ENCODE measurements at regions not wholly inside any gene's neighbourhood (a gene's known extent, or its start where the extent isn't known, plus 50 kb on each side); places are given as distances from the start of the nearest gene placed in this dataset.

GRCh38 chr5:68074048-68074632, 141.4 kb upstream of the PIK3R1 start:
- DNase-seq = no peak
- H3K9me3 ChIP-seq = no peaks in the 10 kb centered on the region
- intact Hi-C loops (cut with DNase I) = no loop called here
- no peaks in the 10 kb centered on the region for H3K4me1 ChIP-seq
- H3K36me3 ChIP-seq = no peaks in the 10 kb centered on the region
- H3K4me3 ChIP-seq = no peak overlapping the region
- H3K27ac ChIP-seq = no peak overlapping the region
- no peak overlapping the region for H3K9ac ChIP-seq (ENCODE audit: low read depth in 2 of 2, low read length in 2 of 2)
- TF ChIP-seq CTCF (IDR thresholded peaks at IDR 0.05) = no peak
- no peaks in the 10 kb centered on the region for H3K27me3 ChIP-seq

GRCh38 chr5:68071736-68072135, 143.8 kb upstream of the PIK3R1 start:
- H3K9me3 ChIP-seq = no peaks in the 10 kb centered on the region
- TF ChIP-seq CTCF (IDR thresholded peaks at IDR 0.05) = no peak
- DNase-seq = no peak
- intact Hi-C loops (cut with DNase I) = no loop called here
- H3K9ac ChIP-seq (ENCODE audit: low read depth in 2 of 2, low read length in 2 of 2) = no peak overlapping the region
- H3K27ac ChIP-seq = no peak overlapping the region
- no peak overlapping the region for H3K4me3 ChIP-seq
- no peaks in the 10 kb centered on the region for H3K27me3 ChIP-seq
- H3K4me1 ChIP-seq = no peaks in the 10 kb centered on the region
- no peaks in the 10 kb centered on the region for H3K36me3 ChIP-seq

- no peaks in the 10 kb centered on the region for H3K4me1 ChIP-seq
- no peaks in the 10 kb centered on the region for H3K9me3 ChIP-seq
- H3K27ac ChIP-seq = no peak overlapping the region
- intact Hi-C loops (cut with DNase I) = no loop called here
- H3K9ac ChIP-seq (ENCODE audit: low read depth in 2 of 2, low read length in 2 of 2) = no peak overlapping the region
- no peaks in the 10 kb centered on the region for H3K36me3 ChIP-seq
- DNase-seq = no peak
- no peaks in the 10 kb centered on the region for H3K27me3 ChIP-seq
- no peak for TF ChIP-seq CTCF (IDR thresholded peaks at IDR 0.05)
- no peak overlapping the region for H3K4me3 ChIP-seq
Observed at GRCh38 chr5:68071282-68071632, 144.3 kb upstream of the PIK3R1 start.

GRCh38 chr5:68070591-68071281, 144.8 kb upstream of the PIK3R1 start:
- intact Hi-C loops (cut with DNase I) = no loop called here
- Histone ChIP-seq H3K9ac (ENCODE audit: low read depth in 2 of 2, low read length in 2 of 2) (no peak overlapping the region), H3K27me3 (no peaks in the 10 kb centered on the region), H3K27ac (no peak overlapping the region), H3K36me3 (no peaks in the 10 kb centered on the region), H3K4me1 (no peaks in the 10 kb centered on the region), H3K9me3 (no peaks in the 10 kb centered on the region), H3K4me3 (no peak overlapping the region)
- no peak for TF ChIP-seq CTCF (IDR thresholded peaks at IDR 0.05)
- no peak for DNase-seq

- Histone ChIP-seq H3K4me1 (no peaks in the 10 kb centered on the region), H3K36me3 (no peaks in the 10 kb centered on the region), H3K27ac (no peak overlapping the region), H3K27me3 (no peaks in the 10 kb centered on the region), H3K9ac (ENCODE audit: low read depth in 2 of 2, low read length in 2 of 2) (no peak overlapping the region), H3K9me3 (no peaks in the 10 kb centered on the region), H3K4me3 (no peak overlapping the region)
- no peak for TF ChIP-seq CTCF (IDR thresholded peaks at IDR 0.05)
- intact Hi-C loops (cut with DNase I) = no loop called here
- DNase-seq = no peak
Observed at GRCh38 chr5:68067976-68068603, 147.5 kb upstream of the PIK3R1 start.
